HS-27A (cell line): ENCODE measurements at regions not wholly inside any gene's neighbourhood (a gene's known extent, or its start where the extent isn't known, plus 50 kb on each side); places are given as distances from the start of the nearest gene placed in this dataset.

Experiments used
- DNase-seq: peaks from one replicate; pipeline ENCODE4 v3.0.0-alpha.2; 2012; ENCODE audit warnings: low read depth, missing footprints

DNA sequence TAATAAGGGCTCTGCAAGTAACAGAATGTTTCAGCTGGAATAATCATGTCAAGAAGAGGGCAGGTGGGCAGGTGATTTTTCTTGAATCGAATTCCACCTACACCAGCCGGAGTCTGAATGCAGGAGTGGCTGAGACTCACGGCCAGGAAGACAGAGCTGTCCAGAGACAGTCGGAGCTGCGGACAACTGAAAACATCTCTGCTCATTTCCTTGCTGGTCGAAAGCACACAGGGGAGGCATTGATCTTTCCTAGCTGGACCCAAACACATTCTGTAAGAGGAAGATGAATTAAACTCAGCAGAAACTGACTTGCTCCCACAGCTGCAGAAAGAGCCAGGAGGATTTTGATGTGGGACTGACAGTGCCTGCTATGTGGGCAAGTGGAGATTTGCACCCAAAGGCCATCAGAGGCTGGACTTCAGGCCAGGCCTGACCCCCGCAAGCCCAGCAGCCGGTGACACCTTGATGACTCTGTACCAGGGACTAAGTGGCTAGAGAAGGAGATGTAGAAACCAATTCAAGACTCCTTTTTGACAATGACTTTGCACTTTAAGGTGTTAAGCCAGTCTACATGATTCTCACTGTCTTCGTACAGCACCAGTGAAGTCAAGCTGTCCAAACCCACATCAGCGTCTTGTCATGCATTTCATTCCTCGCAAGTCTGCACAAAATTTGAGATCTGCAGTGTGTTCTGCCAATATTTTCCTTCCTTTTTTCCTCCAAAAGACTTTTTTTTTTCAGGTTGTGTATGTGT is 169.4 kb downstream of the TEX36 start:
- no peak for DNase-seq

DNA sequence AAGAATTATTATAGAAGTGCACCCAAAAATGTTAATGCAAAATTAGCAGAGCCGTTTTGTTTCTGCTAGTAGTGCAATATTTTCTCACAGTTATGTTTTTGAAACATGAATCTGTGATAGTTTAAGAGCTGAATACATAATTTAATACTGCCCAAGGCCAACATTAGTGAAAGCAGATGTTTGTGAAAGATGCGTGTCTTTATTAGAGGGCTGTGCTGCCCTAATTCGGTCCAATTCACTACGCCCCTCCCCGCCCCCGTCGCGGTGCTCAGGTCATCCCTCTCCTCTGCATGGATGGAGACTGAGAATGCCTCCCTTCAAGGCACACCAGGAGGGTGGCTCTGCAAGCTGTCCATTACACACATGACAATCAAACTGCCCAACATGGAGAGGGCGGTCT is 172.0 kb downstream of the TEX36 start:
- no peak for DNase-seq

DNA sequence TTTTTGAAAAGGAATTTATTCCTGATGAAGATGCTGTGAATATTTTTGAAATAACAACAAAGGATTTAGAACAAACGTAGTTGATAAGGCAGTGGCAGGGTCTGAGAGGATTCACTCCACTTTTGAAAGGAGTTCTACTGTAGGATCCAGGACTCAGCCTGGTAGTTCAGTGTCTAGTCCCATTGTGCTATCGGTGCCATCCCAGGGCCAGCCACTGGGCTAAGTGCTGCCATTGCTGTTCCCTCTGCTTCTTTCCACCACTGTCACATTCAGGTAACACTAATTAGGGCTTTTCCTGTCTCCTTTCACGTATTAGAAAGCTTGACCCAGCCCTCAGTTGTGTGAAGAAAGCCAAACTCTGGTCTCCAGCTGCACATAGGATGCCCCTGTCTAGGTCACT is 177.3 kb downstream of the TEX36 start:
- no peak for DNase-seq

DNA sequence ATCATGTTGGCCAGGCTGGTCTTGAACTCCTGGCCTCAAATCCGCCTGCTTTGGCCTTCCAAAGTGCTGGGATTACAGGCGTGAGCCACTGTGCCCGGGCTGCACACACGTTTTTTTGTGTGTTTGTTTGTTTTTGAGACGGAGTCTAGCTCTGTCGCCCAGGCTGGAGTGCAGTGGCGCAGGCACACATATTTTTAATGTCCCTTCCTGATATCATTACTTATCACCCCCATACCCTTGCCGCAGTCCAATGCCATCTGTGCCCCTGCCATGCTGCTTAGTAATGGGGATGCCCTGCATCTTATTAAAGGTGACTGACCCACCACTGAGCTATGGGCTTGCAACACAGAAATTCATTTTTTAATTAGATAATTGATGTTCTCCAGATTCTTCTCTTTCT is 180.7 kb downstream of the TEX36 start:
- no peak for DNase-seq

DNA sequence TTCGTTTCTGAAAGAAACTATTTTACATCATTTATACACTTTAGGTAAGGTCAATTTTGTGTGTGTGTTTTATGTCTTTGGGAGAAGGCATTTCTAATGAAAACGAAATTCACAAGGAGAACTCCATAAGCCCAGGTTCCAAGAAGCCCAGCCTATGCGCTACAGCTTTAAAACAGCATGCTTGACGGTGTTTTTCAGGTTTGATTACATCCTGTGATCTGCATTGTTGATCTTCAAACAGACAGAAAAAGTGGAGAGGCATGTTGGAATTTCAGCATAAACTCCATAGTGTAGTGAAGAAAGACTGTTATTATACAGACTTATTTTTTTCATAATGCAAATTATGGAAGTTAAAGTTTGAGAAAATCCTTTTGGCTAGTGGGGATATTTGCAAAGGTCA is 187.6 kb downstream of the TEX36 start:
- no peak for DNase-seq

DNA sequence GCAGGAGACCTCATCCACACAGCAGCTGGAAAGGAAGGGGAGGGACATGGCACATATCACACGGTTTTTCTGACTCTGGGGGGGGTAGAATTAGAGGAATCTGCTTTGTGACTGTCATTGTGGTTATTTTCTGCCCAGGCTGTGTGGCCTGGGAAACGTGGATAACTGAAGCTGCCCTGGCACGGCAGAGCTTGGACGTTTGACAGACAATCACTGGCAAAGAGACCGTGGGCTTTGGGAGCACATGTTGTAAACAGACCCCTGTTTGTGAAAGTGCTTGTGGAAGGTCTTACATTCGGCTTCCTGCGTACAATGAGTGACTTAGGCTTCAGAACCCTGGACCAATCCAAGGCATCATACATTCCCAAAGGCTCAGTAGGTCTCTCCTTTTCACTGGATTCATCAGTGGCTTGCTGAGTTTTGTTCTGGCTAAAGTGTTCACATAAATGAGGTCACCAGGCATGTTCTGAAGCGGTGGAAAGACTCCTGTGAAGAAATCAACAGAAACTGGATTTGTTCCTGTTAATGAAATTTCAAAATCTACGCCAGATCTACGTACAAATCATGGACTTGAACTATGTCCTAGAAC is 188.2 kb downstream of the TEX36 start:
- DNase-seq = no peak

DNA sequence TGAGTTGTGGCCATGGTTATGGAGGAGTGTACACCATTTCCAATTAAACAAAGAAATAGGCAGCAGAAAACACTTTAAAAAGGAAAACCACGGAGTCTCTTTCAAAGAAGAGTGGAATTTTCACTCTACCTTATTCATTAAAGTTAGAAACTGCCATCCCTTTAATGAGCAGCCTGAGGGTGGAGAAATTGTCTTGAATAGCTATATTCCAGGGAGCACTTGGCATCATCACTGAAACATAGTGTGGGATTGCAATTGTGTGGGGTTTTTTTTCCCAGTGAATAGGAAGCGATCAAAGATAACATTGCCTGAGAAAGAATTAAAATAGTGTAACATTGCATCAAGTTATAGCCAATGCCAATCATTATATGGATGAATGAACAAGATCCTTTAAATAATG is 191.6 kb downstream of the TEX36 start:
- no peak for DNase-seq

DNA sequence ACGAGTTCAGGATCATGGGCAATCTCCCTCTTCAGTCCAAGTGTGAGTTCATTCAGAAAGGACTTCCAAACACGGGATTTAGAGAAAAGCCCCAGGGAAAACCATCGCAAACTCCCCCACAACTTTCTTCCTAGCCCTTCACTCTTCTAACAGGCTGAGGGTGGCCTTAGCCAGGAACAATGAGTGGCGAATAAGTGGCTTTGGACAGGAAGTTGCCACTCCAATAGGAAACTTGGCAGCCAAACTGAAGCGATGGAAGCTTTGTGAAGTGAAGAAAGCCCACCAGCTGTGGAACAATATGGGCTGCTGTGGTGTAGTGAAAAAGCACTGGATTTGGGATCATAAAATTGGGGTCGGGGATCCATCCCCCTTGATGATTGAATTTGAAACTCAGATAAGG is 193.2 kb downstream of the TEX36 start:
- no peak for DNase-seq

DNA sequence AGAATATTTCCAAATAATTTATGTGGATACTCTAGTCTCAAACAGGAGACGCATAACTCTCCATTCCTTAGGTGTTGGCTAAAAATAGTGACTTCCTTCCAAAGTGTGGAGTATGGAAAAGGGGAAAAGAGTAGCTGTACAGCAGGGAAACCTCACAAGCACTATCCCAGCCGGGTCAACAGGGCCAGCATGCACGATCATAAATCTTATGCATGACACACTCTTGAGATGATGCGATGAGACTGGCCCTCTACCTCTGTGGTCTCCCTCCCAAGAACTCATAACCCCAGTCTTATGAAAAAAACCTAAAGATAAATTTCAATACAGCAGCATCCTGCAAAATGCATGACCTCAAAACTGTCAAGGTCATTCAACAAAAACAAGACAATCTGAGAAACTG is 197.3 kb downstream of the TEX36 start:
- DNase-seq = no peak

DNA sequence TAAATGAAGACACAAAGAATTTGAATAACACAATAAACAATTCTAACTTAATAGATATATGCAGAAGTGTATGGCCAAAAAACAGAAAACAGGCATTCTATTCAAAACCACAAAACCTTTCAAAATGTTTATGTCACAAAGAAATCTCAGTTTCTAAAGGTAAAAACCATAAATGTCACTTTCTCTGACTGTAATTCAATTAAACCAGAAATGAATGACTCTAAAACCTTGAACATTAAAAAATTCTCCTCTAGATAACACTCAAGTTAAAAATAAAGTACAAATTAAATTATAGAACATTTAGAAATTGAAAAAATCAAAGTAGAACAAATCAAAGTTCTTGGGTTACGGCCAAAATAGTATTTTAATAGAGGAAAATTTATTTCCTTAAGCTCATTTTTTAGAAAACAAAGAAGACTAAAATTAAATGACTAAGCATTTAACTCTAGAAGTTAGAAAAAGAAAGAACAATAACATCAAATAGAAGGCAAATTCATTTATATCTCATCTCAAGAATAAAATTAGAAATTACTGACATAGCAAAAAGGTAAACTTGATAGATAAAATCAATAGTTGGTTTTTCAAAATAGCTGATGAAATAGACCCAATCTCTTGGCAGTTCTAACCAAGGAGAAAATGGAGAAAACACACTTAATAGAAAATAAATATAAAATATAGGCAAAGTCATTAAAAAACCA is 198.8 kb downstream of the TEX36 start:
- no peak for DNase-seq

DNA sequence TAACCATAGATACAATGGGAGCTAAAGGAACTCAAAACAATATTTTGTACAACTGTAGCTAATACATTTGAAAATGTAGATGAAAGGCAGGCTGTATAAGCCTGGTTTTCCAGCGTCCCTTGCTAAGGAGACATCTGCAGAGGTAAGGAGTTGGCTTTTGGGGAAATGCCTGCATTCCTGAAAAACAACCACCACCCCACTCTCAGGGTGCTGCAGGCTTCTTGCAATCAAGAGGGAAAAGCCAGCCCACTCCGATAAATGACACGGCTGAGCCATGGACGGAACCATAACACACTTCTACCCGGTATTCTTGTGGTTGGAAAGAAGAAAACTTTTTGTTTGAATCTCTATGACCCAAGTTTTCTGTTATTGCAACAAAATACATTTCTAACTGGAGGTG is 200.3 kb downstream of the TEX36 start:
- no peak for DNase-seq

DNA sequence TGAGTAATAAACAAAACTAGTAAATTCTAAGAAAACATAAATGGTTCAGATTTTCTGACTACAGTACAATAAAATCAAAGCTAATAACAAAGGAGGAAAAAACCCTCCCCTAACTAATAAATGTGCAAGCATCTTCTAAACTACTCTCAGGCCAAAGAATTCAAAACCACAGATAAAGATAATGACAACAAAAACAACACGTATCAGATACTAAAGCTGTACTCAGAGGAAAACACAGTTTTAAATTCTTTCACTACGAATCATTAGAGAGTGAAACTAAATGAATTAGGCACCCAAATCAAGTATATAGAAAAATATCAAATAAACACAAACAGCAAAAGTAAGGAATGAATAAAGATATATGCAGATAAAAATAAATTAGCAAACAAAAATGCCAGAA is 200.9 kb downstream of the TEX36 start:
- DNase-seq = no peak

DNA sequence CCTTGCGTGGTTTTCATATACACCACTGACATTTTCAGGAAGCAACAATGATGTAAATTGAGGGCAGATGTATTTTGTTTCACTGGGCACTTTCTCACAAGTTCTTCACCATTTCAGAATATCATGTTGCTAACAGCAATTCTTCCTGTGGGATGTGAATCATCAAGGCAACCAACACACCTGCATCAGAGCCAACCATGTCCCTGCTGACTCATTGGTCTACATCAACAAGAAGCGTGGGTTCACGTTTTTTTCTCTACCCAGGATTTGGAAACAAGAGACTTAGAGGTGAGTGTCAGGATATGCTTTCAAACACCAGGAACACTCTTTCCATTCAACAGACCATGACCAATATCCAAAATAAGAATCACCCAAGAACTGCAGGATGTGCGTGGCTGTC is 203.9 kb downstream of the TEX36 start:
- no peak for DNase-seq

DNA sequence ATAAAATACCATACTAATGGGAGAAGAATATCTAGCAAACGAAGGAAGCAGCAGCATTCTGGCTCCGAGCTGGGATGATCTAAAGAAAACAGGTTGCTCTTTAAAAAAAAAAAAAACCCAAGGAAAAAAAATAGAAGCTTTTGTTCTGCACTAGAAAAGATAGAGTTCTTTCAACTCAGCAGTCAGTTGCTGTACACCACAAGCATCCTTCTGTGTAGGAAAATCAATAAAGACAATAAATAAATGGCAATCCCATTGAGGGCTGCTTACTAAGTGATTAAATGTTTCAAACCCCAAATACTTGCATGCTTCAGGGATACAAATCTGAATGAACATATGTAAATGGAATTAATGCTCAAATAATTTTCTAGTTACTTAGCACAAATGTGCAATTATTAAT is 207.1 kb downstream of the TEX36 start:
- DNase-seq = no peak

DNA sequence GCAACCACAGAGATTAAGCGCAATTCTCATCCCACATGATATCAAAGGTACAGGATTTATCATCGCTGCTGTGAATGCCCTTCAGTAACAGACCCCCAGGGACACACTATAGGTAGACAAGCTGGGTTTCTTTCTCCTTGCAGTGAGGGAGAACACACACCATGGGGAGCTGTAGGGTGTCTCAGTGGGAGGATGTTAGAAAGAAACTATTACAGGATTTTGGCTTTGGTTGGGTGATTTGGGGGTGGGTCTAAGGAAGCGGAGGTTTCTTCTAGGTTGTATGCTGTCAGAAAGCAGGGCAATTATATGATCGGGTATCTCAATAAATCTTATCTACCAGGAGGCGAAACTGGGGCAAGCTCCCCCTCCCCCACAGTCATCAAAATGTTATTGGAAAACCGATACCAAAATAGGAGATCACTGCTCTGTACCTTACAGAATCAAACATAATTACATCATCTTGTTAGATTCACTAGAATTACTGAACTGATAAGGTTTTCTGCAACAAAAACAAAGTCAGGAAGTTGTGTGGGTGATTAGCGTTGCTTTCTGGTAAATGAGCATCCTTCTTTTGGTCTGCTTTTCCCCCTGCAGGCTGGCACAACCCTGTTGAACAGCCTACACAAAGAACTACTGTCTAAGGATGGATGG is 209.7 kb downstream of the TEX36 start:
- no peak for DNase-seq

DNA sequence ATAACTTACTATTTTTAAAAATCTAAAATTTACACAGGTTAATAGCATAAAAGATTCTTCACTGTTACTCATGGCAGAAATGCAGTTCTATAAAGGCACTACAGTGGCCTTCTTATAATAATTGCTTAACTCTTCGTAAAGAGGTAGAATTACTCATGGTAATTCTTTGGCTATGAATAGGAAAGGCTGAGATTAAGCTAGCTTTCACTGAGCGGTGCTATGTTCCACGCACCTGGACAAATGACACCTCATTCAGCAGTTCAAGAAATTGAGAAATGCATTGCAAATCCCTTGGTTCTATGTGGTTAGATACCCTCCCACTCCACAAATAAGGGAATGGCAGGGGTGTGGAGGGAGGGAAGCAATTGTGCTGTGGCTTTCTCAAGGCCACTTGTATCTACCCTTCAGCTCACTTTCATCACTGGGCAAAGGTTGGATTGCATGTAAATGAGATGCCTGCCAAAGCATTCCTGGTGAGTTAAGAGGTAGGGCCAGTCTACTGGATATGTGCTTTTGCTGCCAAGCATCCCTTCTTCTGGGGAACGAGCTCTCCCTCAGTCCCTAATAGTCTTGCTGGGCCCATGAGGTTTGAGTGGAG is 210.9 kb downstream of the TEX36 start:
- DNase-seq = no peak

DNA sequence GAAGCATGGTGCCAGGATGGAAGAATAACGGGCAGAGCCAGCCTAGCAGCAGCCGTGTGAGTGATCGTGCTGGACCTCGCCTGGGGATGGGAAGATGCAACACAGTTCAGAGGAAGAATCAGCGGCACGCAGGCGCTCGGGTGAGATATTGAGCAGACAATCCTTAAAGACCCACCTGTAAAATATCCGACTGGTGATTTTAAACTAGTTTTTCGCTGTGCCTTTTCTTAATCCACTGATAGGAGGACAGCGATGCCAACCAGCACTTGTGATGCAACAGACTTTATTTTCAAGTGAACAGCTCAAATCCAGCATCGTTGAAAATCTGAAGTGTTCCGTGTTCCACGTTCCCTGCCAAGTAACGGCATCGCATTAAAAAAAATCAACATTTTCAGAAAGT is 214.7 kb downstream of the TEX36 start:
- DNase-seq = no peak

DNA sequence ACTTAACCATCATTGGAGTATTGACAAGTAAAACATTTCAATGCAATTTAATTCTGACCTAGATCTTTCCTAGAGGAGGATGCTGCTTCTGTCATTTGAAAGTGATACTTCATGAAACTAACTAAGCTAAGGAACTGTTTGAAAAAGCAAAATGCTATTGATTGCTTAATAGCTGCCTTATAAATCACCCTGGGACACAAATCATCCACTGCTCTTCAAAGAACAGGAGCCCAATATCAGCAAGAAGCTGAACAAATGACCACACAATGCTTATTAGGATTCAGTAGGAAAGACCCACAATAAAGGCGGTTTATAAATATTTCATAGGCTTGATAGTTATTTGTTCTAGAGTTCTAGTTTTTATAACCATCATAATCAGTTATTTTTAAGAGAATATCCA is 216.3 kb downstream of the TEX36 start:
- DNase-seq = no peak

DNA sequence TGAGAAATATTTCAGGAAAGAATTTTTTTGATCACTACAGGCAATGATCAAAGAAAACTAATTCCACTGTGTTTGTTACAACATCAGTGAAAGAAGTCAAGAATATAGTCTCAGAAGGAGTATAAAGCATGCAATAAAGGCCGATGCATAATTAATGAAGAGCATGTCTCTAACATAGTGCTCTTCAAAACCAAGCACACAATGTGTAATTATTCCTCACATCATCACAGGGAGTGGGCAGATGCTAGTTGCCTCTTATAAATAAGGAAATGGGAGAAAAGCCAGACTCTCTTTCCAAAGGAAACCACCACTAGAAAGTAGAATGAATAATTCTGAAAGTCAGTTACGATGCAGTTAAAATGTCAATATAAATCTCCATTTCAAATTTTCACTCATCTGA is 220.1 kb downstream of the TEX36 start:
- no peak for DNase-seq

DNA sequence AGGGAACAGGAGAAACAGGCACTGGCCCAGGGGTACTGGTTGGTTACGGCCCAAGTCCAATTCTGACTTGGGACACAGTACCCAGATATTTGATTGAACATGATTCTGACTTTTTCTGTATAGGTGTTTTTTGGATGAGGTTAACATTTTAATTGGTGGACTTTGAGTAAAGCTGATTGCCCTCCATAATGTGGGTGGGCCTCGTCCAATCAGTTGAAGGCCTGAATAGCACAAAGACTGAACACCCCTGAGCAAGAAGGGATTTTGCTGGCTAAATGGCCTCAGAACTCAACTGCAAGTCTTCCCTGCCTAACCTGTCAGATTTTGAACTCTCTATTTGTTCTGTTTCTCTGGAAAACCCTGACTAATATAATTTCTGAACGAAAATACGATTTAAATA is 222.6 kb downstream of the TEX36 start:
- no peak for DNase-seq

DNA sequence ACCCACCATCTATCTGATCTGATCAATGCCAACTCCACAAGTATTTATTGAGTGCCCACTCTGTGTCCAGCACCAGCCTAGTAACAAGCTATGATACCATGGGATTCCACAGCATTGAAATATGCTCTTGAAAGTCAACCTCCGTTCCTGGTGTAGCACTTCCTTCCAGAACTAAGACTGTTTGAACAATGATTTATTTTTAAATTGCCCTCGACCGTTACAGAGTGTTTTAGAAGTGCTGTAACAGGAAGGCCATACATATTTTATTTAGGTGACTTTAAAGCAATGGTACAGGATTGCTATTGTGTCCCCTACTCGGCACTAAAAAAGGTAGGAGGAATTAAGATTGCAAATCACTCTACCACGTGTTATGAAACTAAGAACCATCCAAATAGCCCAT is 225.6 kb downstream of the TEX36 start:
- DNase-seq = no peak

DNA sequence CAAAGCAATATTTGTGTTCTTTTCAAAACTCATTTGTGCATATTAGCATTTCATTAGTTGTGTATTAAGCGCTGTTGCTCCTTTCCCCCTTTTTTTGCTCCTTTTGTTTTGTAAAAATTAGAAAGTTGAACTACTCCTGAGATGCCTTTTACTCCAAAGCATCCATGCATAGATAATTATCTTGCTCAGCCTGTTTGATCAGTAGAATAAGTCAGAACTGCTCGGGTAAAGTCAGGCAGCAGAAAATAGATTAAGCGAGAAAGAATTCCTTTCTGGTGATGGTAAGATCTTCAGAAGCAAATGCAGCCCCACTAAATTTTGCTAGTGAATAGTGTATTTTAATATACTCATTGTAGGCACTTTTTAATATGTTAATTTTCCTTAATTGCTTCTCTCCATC is 227.1 kb downstream of the TEX36 start:
- no peak for DNase-seq

DNA sequence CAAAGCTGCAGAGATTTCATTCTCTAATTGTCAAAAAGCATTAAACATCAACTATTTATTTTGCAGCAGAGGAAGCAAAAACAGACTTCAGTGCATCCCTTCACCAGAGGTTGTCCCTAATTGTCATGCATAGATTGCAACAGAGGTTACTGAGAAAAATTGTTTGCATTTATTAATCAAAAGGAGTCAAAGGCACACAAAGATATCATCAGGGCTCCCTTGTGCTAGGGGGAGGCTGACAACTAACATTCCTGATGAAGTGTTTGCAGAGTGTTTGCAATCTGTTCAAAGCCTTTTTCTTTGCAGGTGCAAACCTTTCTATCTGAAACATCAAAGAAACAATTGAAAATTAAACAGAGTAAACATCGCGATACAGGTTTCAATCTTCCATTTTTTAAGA is 227.5 kb downstream of the TEX36 start:
- DNase-seq = no peak
